ENCODE measurements at regions not wholly inside any gene's neighbourhood (a gene's known extent, or its start where the extent isn't known, plus 50 kb on each side); places are given as distances from the start of the nearest gene placed in this dataset.

GRCh38 chr6:3984494-3984893 is 94.4 kb downstream of the FAM217A start:
- TF ChIP-seq CTCF (IDR thresholded peaks at IDR 0.05) (no peak), POLR2AphosphoS5 (IDR thresholded peaks at IDR 0.05; ENCODE audit: low read depth, low read length) (no peak), TCF7L2 (IDR thresholded peaks at IDR 0.05; ENCODE audit: low read depth, low read length) (no peak), REST (IDR thresholded peaks at IDR 0.05; ENCODE audit: insufficient read depth in 1 of 2, low read depth in 2 of 2, low read length in 1 of 2) (no peak)

All from Panc1 (cell line).